MM.1S (cell line): ENCODE measurements at regions not wholly inside any gene's neighbourhood (a gene's known extent, or its start where the extent isn't known, plus 50 kb on each side); places are given as distances from the start of the nearest gene placed in this dataset.

ENCODE experiments used
- DNase-seq: peaks from one replicate; pipeline ENCODE4 v3.0.0-alpha.2; 2015
- H2AFZ ChIP-seq: fragments of 300-600 bp; sonication (generic); 2 replicates; pipeline ENCODE4 v1.6.0; 2016; ENCODE audit warnings: antibody characterized with exemption, low read length
- H3F3A ChIP-seq: fragments of 300-600 bp; sonication (generic); 2 replicates; pipeline ENCODE4 v1.6.1; 2016; ENCODE audit warnings: mild to moderate bottlenecking, antibody characterized with exemption, low read length, moderate library complexity, mixed read lengths; ENCODE audit not compliant: insufficient read depth
- H3K27ac ChIP-seq: fragments of 300-600 bp; sonication (generic); 2 replicates; pipeline ENCODE4 v1.5.1; 2016; ENCODE audit warnings: mild to moderate bottlenecking, low read length
- H3K27me3 ChIP-seq: fragments of 300-600 bp; sonication (generic); replicated peaks from 2 replicates; pipeline ENCODE4 v1.6.0; 2016; ENCODE audit warnings: low read length; ENCODE audit not compliant: insufficient read depth
- H3K36me3 ChIP-seq: fragments of 300-600 bp; sonication (generic); replicated peaks from 2 replicates; pipeline ENCODE4 v1.6.1; 2016; ENCODE audit warnings: mild to moderate bottlenecking, low read length, mixed read lengths; ENCODE audit not compliant: insufficient read depth
- H3K4me1 ChIP-seq: fragments of 300-600 bp; sonication (generic); 2 replicates; pipeline ENCODE4 v1.6.1; 2016; ENCODE audit warnings: low read length, mixed read lengths
- H3K4me2 ChIP-seq: fragments of 300-600 bp; sonication (generic); 2 replicates; pipeline ENCODE4 v1.6.0; 2016; ENCODE audit warnings: low read depth, low read length
- H3K4me3 ChIP-seq: fragments of 300-600 bp; sonication (generic); 2 replicates; pipeline ENCODE4 v1.5.1; 2016; ENCODE audit warnings: low read length, mixed read lengths
- H3K79me2 ChIP-seq: fragments of 300-600 bp; sonication (generic); 2 replicates; pipeline ENCODE4 v1.6.1; 2016; ENCODE audit warnings: mixed run types, low read length, mixed read lengths
- H3K9ac ChIP-seq: fragments of 300-600 bp; sonication (generic); 2 replicates; pipeline ENCODE4 v1.6.1; 2016; ENCODE audit warnings: low read length, mixed read lengths
- H3K9me2 ChIP-seq: fragments of 300-600 bp; sonication (generic); replicated peaks from 2 replicates; pipeline ENCODE4 v1.6.1; 2016; ENCODE audit warnings: mild to moderate bottlenecking, low read length, mixed read lengths; ENCODE audit not compliant: insufficient read depth
- H3K9me3 ChIP-seq: fragments of 300-600 bp; sonication (generic); replicated peaks from 2 replicates; pipeline ENCODE4 v1.6.1; 2016; ENCODE audit warnings: mild to moderate bottlenecking, low read length, mixed read lengths; ENCODE audit not compliant: insufficient read depth
- H4K20me1 ChIP-seq: fragments of 300-600 bp; sonication (generic); 2 replicates; pipeline ENCODE4 v1.6.1; 2016; ENCODE audit warnings: mild to moderate bottlenecking, low read length, moderate library complexity, mixed read lengths; ENCODE audit not compliant: insufficient read depth
- EZH2 ChIP-seq: fragments of 300-600 bp; sonication (generic); optimal IDR thresholded peaks from 2 replicates; pipeline ENCODE3; 2017; ENCODE audit warnings: low read depth, mild to moderate bottlenecking, antibody characterized with exemption, low read length, mixed read lengths
- EZH2phosphoT487 ChIP-seq: fragments of 300-600 bp; sonication (generic); IDR thresholded peaks from 2 replicates; pipeline ENCODE4 v1.6.1; 2018; ENCODE audit warnings: antibody characterized with exemption, low read length
- TF ChIP-seq, protein P1 (sequence below): fragments of 300-600 bp; sonication (generic); IDR thresholded peaks from 2 replicates; pipeline ENCODE4 v1.5.1; 2016; ENCODE audit warnings: antibody characterized with exemption, low read length, mixed read lengths

DNA sequence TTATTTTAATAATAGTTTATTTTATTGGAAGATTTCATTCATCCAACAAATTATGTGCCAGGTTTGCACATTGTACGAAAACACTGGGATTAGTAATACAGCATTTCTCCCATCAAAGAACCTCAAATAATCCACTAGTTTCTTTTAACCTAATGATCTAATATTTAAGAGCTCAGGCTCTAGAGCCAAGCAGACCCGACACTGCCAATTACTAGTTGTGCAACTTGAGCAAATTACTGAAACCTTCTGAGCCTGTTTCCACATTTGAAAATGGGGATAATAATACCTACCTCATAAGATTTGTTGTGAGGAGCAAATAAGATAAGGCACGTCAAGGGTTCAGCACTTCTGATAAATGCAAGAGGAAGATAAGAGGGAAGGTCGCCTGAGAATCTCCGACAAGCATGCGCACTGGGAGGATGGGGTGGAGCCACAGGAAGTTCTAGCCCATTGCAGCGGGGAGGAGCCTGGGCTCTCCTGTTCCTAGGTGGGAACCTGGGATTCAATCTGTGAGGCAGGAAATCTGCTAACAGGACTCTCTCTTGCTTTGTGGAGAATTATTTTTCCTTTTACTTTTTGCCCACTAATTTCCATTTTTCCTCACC, 141.5 kb upstream of the SMAD1 start:
- Histone ChIP-seq H3K4me3 (no peak overlapping the region), H3K9me2 (no peaks in the 10 kb centered on the region), H3K79me2 (no peaks in the 10 kb centered on the region), H3K9ac (no peak overlapping the region), H3K9me3 (no peaks in the 10 kb centered on the region), H3K27me3 (no peaks in the 10 kb centered on the region), H3F3A (no peaks in the 10 kb centered on the region), H3K36me3 (no peaks in the 10 kb centered on the region), H3K4me1 (no peaks in the 10 kb centered on the region), H3K4me2 (no peak overlapping the region), H2AFZ (no peak overlapping the region), H3K27ac (no peak overlapping the region), H4K20me1 (no peaks in the 10 kb centered on the region)
- TF ChIP-seq, protein P1, sequence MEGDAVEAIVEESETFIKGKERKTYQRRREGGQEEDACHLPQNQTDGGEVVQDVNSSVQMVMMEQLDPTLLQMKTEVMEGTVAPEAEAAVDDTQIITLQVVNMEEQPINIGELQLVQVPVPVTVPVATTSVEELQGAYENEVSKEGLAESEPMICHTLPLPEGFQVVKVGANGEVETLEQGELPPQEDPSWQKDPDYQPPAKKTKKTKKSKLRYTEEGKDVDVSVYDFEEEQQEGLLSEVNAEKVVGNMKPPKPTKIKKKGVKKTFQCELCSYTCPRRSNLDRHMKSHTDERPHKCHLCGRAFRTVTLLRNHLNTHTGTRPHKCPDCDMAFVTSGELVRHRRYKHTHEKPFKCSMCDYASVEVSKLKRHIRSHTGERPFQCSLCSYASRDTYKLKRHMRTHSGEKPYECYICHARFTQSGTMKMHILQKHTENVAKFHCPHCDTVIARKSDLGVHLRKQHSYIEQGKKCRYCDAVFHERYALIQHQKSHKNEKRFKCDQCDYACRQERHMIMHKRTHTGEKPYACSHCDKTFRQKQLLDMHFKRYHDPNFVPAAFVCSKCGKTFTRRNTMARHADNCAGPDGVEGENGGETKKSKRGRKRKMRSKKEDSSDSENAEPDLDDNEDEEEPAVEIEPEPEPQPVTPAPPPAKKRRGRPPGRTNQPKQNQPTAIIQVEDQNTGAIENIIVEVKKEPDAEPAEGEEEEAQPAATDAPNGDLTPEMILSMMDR: no peak
- TF ChIP-seq EZH2 (no peak), EZH2phosphoT487 (no peak)
- no peak for DNase-seq

DNA sequence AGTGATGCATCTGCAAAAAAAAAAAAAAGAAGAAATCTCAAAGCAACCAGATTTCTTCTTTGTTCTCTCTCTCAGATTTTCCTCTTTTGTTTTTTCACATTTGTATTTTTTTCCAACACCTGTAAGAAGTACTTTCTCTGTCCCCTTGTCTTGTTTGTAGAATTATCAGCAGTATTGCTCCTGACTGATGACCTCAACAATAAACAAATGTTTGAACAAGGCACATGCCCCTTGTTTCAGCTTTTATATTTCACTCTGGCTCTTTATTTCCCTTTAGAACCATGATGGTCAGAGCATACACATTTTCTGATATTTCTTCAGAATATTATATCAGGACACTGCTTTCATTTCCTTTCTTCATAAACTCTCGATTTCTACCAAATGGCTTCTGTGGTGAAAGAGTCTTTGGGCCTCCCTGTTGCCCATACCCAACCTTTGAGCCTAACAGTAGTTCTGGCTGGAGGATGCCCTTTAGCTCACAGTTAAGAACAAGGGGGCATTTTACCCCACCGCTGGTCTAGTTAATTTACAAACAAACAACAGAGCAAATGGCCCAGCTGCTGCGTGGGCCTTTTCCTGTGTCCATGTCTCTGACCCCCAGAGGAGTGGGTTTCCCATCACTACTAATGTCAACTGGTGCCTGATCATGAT, 142.5 kb upstream of the SMAD1 start:
- H3K27me3 ChIP-seq: no peaks in the 10 kb centered on the region
- DNase-seq: no peak
- no peak overlapping the region for H2AFZ ChIP-seq
- H3K9me2 ChIP-seq: no peaks in the 10 kb centered on the region
- H3K27ac ChIP-seq: no peak overlapping the region
- no peaks in the 10 kb centered on the region for H4K20me1 ChIP-seq
- no peaks in the 10 kb centered on the region for H3K79me2 ChIP-seq
- H3F3A ChIP-seq: no peaks in the 10 kb centered on the region
- H3K4me3 ChIP-seq: no peak overlapping the region
- no peak overlapping the region for H3K9ac ChIP-seq
- no peaks in the 10 kb centered on the region for H3K4me1 ChIP-seq
- H3K9me3 ChIP-seq: no peaks in the 10 kb centered on the region
- no peak overlapping the region for H3K4me2 ChIP-seq
- TF ChIP-seq, protein P1: no peak
- H3K36me3 ChIP-seq: no peaks in the 10 kb centered on the region

DNA sequence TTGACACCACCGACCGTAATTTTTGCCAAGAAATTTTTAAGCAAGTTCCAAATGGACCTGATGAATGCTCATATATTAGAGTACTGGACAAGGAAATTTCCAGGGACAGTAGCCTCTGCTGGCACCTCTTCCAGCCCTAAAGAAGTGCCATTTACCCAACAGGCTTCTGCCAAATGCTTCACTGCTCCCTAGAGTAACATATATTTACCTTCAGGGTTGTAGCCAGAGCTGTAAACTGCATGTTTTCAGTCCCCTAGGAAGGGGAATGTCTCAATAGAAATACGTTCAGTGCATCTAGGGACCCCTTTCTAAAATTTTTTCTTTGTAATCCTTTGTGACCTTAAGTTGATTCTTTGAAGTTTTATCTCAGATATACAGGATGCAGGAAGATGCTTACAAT, 143.1 kb upstream of the SMAD1 start:
- H3K9me3 ChIP-seq: no peaks in the 10 kb centered on the region
- H3K4me3 ChIP-seq: no peak overlapping the region
- no peak overlapping the region for H3K27ac ChIP-seq
- H3K9ac ChIP-seq: no peak overlapping the region
- H3K4me2 ChIP-seq: no peak overlapping the region
- H3K79me2 ChIP-seq: no peaks in the 10 kb centered on the region
- TF ChIP-seq EZH2phosphoT487: no peak
- TF ChIP-seq EZH2: no peak
- TF ChIP-seq, protein P1: no peak
- no peak overlapping the region for H2AFZ ChIP-seq
- H3K9me2 ChIP-seq: no peaks in the 10 kb centered on the region
- DNase-seq: no peak
- H3K4me1 ChIP-seq: no peaks in the 10 kb centered on the region
- no peaks in the 10 kb centered on the region for H3K36me3 ChIP-seq
- no peaks in the 10 kb centered on the region for H3K27me3 ChIP-seq
- H4K20me1 ChIP-seq: no peaks in the 10 kb centered on the region
- no peaks in the 10 kb centered on the region for H3F3A ChIP-seq
